Neural progenitor cell (in vitro differentiated cells): ENCODE measurements at regions not wholly inside any gene's neighbourhood (a gene's known extent, or its start where the extent isn't known, plus 50 kb on each side); places are given as distances from the start of the nearest gene placed in this dataset.

ENCODE experiments used
- DNase-seq: peaks from one replicate; pipeline ENCODE4 v3.0.0-alpha.2; 2016; ENCODE audit warnings: low spot score
- H2AFZ ChIP-seq: fragments of 200-600 bp; sonication (generic); replicated peaks from 2 replicates; pipeline ENCODE4 v1.6.1; 2016; ENCODE audit warnings: antibody characterized with exemption
- H3F3A ChIP-seq: fragments of 200-600 bp; sonication (generic); 2 replicates; pipeline ENCODE4 v1.6.1; 2016; ENCODE audit warnings: antibody characterized with exemption, low read depth
- H3K27ac ChIP-seq: fragments of 200-600 bp; sonication (generic); 2 replicates; pipeline ENCODE4 v1.5.1; 2016; ENCODE audit warnings: mild to moderate bottlenecking
- H3K27me3 ChIP-seq: fragments of 200-600 bp; sonication (generic); 2 replicates; pipeline ENCODE4 v1.6.1; 2016; ENCODE audit warnings: mild to moderate bottlenecking, moderate library complexity
- H3K36me3 ChIP-seq: fragments of 200-600 bp; sonication (generic); 2 replicates; pipeline ENCODE4 v1.5.1; 2016
- H3K4me1 ChIP-seq: fragments of 200-600 bp; sonication (generic); 2 replicates; pipeline ENCODE4 v1.6.1; 2016; ENCODE audit warnings: mixed run types
- H3K4me2 ChIP-seq: fragments of 200-600 bp; sonication (generic); 2 replicates; pipeline ENCODE4 v1.6.1; 2016
- H3K4me3 ChIP-seq: fragments of 200-600 bp; sonication (generic); 2 replicates; pipeline ENCODE4 v1.5.1; 2016
- H3K79me2 ChIP-seq: fragments of 200-600 bp; sonication (generic); 2 replicates; pipeline ENCODE4 v1.6.1; 2016; ENCODE audit warnings: low read depth
- H3K9ac ChIP-seq: fragments of 200-600 bp; sonication (generic); 2 replicates; pipeline ENCODE4 v1.6.1; 2016
- H3K9me3 ChIP-seq: fragments of 200-600 bp; sonication (generic); 2 replicates; pipeline ENCODE4 v1.5.1; 2016; ENCODE audit warnings: low read depth
- H4K20me1 ChIP-seq: fragments of 200-600 bp; sonication (generic); 2 replicates; pipeline ENCODE4 v1.6.1; 2016; ENCODE audit warnings: low read depth
- H3K27ac Mint-ChIP-seq: 3 replicates; pipeline ENCODE4 v1.8.0; 2021; ENCODE audit warnings: mixed read lengths
- H3K27me3 Mint-ChIP-seq: 2 replicates; pipeline ENCODE4 v1.8.0; 2022; ENCODE audit warnings: low read depth, mild to moderate bottlenecking, inconsistent platforms, moderate library complexity, mixed read lengths; ENCODE audit not compliant: insufficient read depth
- H3K36me3 Mint-ChIP-seq: 3 replicates; pipeline ENCODE4 v1.8.0; 2021; ENCODE audit warnings: mixed read lengths
- H3K4me1 Mint-ChIP-seq: 3 replicates; pipeline ENCODE4 v1.8.0; 2021; ENCODE audit warnings: mixed read lengths
- H3K4me3 Mint-ChIP-seq: 3 replicates; pipeline ENCODE4 v1.8.0; 2021; ENCODE audit warnings: mild to moderate bottlenecking, moderate library complexity, mixed read lengths
- H3K9me3 Mint-ChIP-seq: 3 replicates; pipeline ENCODE4 v1.8.0; 2020; ENCODE audit warnings: mixed read lengths
- EZH2 ChIP-seq: fragments of 200-600 bp; sonication (generic); IDR thresholded peaks from 2 replicates; pipeline ENCODE4 v1.6.1; 2017; ENCODE audit warnings: antibody characterized with exemption, mild to moderate bottlenecking, moderate library complexity
- EZH2phosphoT487 ChIP-seq: fragments of 200-600 bp; sonication (generic); IDR thresholded peaks from 2 replicates; pipeline ENCODE4 v1.6.1; 2017; ENCODE audit warnings: antibody characterized with exemption
- TF ChIP-seq, protein P1 (sequence below): fragments of 200-600 bp; sonication (generic); IDR thresholded peaks from 2 replicates; pipeline ENCODE4 v1.5.1; 2017; ENCODE audit warnings: antibody characterized with exemption, mild to moderate bottlenecking

- Histone ChIP-seq H3K9me3 (no peaks in the 10 kb centered on the region), H3K4me2 (no peak overlapping the region), H3K79me2 (no peaks in the 10 kb centered on the region), H2AFZ (no peak overlapping the region), H3K9ac (no peak overlapping the region), H3K36me3 (no peaks in the 10 kb centered on the region), H3K27ac (no peak overlapping the region), H3F3A (no peaks in the 10 kb centered on the region), H4K20me1 (no peaks in the 10 kb centered on the region), H3K27me3 (no peaks in the 10 kb centered on the region), H3K4me1 (no peaks in the 10 kb centered on the region), H3K4me3 (no peak overlapping the region)
- Mint-ChIP-seq H3K36me3 (no peaks in the 10 kb centered on the region), H3K4me3 (no peak overlapping the region), H3K27me3 (peaks cover 6% of the 10 kb centered on the region), H3K9me3 (no peaks in the 10 kb centered on the region), H3K27ac (no peak overlapping the region), H3K4me1 (peaks cover 33% of the 10 kb centered on the region)
- no peak for DNase-seq
- TF ChIP-seq EZH2 (no peak), EZH2phosphoT487 (no peak)
- TF ChIP-seq, protein P1, sequence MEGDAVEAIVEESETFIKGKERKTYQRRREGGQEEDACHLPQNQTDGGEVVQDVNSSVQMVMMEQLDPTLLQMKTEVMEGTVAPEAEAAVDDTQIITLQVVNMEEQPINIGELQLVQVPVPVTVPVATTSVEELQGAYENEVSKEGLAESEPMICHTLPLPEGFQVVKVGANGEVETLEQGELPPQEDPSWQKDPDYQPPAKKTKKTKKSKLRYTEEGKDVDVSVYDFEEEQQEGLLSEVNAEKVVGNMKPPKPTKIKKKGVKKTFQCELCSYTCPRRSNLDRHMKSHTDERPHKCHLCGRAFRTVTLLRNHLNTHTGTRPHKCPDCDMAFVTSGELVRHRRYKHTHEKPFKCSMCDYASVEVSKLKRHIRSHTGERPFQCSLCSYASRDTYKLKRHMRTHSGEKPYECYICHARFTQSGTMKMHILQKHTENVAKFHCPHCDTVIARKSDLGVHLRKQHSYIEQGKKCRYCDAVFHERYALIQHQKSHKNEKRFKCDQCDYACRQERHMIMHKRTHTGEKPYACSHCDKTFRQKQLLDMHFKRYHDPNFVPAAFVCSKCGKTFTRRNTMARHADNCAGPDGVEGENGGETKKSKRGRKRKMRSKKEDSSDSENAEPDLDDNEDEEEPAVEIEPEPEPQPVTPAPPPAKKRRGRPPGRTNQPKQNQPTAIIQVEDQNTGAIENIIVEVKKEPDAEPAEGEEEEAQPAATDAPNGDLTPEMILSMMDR, result no peak
Measured at GRCh38 chr10:29845166-29845565, 210.4 kb upstream of the SVIL start.

DNA sequence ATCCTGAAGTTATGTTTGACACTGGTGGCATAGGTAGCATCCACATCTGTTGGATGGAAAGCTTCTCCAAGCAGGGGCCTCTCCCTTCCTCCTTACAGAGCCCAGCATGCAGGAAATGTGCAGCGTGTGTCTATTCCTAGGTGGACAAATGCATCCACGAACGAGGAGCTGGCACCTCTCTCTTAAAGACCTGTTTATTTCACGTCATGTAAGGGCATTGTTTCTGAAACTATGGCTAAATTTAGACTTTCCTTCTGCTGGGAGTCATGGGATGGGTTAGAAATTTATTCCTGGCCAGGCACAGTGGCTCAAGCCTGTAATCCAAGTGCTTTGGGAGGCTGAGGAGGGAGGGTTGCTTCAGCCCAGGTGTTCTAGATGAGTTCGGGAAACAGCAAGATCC lies 208.4 kb upstream of the SVIL start:
- H3K9ac ChIP-seq, result no peak overlapping the region
- H3K27ac ChIP-seq, result no peak overlapping the region
- H3K27me3 ChIP-seq, result no peaks in the 10 kb centered on the region
- no peaks in the 10 kb centered on the region for H3K36me3 ChIP-seq
- H3K4me3 Mint-ChIP-seq, result no peak overlapping the region
- H3K27me3 Mint-ChIP-seq, result peaks cover 8% of the 10 kb centered on the region
- DNase-seq, result no peak
- H3K9me3 Mint-ChIP-seq, result no peaks in the 10 kb centered on the region
- H3K4me2 ChIP-seq, result no peak overlapping the region
- H3K4me1 Mint-ChIP-seq, result peaks cover 27% of the 10 kb centered on the region
- no peaks in the 10 kb centered on the region for H3K4me1 ChIP-seq
- no peak overlapping the region for H3K4me3 ChIP-seq
- H3K27ac Mint-ChIP-seq, result peak overlapping the region; percentile 96
- no peaks in the 10 kb centered on the region for H3F3A ChIP-seq
- no peak overlapping the region for H2AFZ ChIP-seq
- no peaks in the 10 kb centered on the region for H3K79me2 ChIP-seq
- H4K20me1 ChIP-seq, result no peaks in the 10 kb centered on the region
- H3K36me3 Mint-ChIP-seq, result no peaks in the 10 kb centered on the region
- TF ChIP-seq, protein P1, result no peak
- TF ChIP-seq EZH2 (no peak), EZH2phosphoT487 (no peak)
- H3K9me3 ChIP-seq, result no peaks in the 10 kb centered on the region

DNA sequence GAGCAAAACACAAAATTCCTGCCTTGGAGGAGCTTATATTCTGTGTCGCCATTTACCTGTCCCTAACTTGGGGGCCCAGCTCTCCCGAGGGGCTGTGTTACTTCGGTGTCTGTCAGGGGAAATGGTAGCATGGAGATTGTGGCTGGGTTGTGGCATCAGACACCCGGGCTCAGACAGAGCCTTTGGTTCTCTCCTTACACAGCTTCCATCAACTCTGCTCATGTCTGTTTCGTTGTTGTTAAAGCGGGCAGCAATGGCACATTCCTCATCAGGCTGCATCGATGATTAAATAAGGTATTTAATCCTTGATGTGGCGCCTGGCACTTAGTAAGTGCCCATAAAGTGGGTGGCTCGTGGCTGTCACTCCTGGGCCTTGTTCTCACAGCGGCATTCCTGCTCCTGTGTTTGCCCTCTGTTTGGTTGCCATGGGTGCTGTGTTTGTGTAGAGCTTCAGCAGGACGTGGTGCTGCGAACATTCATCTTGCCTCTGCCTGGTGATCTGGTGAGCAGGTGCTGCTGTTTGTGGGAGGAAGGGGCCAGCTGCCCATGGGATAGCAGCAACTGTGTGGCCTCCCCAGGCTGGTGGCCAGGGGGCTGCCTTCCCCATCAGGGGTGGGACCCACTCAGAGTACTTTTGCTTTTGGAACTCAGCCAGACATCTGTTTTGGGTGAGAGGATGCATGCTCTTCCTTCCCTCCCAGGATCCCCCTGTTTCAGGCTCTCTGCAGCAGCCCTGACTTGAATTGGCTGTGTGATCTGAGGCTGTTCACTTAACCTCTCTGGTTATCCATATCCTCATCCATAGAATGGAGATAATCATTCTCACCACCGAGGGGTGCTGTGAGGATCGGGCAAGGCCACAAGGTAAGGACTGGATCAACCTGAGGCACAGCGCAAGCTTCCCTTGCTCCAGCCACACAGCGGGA lies 207.2 kb upstream of the SVIL start:
- H3K27me3 ChIP-seq, result no peaks in the 10 kb centered on the region
- H3K4me3 ChIP-seq, result no peak overlapping the region
- H4K20me1 ChIP-seq, result no peaks in the 10 kb centered on the region
- H3K4me2 ChIP-seq, result no peak overlapping the region
- Mint-ChIP-seq H3K36me3 (no peaks in the 10 kb centered on the region), H3K9me3 (no peaks in the 10 kb centered on the region), H3K4me3 (no peak overlapping the region), H3K4me1 (peaks cover 27% of the 10 kb centered on the region), H3K27ac (peak overlapping the region; percentile 96), H3K27me3 (peaks cover 10% of the 10 kb centered on the region)
- peak; percentile 16 for DNase-seq
- no peaks in the 10 kb centered on the region for H3K36me3 ChIP-seq
- no peaks in the 10 kb centered on the region for H3F3A ChIP-seq
- no peak overlapping the region for H3K9ac ChIP-seq
- no peaks in the 10 kb centered on the region for H3K4me1 ChIP-seq
- no peaks in the 10 kb centered on the region for H3K9me3 ChIP-seq
- no peak overlapping the region for H2AFZ ChIP-seq
- no peaks in the 10 kb centered on the region for H3K79me2 ChIP-seq
- H3K27ac ChIP-seq, result no peak overlapping the region
- TF ChIP-seq EZH2phosphoT487 (no peak), EZH2 (no peak)
- TF ChIP-seq, protein P1, result no peak
